ENCODE measurements at regions not wholly inside any gene's neighbourhood (a gene's known extent, or its start where the extent isn't known, plus 50 kb on each side); places are given as distances from the start of the nearest gene placed in this dataset.
A peak's percentile ranks its signal among the peaks of the same experiment; 100 is the strongest.

- no peak for DNase-seq (ENCODE audit: low read depth)
- no peak for TF ChIP-seq CTCF (conservative IDR thresholded peaks at IDR 0.05; ENCODE audit: low read depth, low read length)
Observed at GRCh38 chr5:121313886-121314285, 537.8 kb upstream of the FTMT start.

DNA sequence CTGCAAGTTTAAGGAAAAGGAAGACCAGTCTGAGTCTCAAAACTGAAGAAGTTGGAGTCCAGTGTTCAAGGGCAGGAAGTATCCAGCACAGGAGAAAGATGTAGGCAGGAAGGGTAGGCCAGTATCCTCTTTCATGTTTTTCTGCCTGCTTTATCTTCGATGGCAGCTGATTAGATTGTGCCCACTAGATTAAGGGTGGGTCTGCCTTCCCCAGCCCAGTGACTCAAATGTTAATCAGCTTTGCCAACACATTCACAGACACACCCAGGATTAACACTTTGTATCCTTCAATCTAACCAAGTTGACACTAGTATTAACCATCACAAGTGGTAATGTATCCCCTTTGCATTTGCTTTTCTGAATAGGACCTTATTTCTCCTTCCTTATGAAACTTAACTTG is 535.9 kb upstream of the FTMT start:
- no peak for DNase-seq (ENCODE audit: low read depth)
- no peak overlapping the region for H3K4me3 ChIP-seq (ENCODE audit: low read depth, low read length)
- TF ChIP-seq CTCF (conservative IDR thresholded peaks at IDR 0.05; ENCODE audit: low read depth, low read length), result no peak

More at GRCh38 chr5:121313886-121314285, 537.8 kb upstream of the FTMT start:
- no peak overlapping the region for H3K4me3 ChIP-seq (ENCODE audit: low read depth, low read length)

DNA sequence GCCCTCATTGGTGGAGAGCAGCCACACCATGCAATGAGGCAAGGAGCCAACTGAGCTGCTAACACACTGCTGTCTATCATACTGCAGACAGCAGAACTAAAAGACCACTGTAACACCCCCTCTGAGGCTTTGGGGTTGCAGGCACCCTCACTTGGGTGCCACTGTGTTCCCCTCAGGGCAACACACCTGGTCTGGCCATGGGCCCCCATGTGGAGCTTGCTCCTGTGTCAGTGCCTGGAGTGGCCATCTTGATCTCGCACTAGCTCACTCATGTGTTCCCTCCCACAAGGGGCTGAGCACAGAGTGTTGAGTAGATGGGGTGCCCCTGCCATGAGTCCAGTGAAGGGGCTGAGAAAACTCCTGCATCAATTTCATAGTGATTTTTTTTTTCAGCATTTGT is 532.4 kb upstream of the FTMT start:
- H3K4me3 ChIP-seq (ENCODE audit: low read depth, low read length), result no peak overlapping the region
- no peak for DNase-seq (ENCODE audit: low read depth)
- TF ChIP-seq CTCF (conservative IDR thresholded peaks at IDR 0.05; ENCODE audit: low read depth, low read length), result no peak

DNA sequence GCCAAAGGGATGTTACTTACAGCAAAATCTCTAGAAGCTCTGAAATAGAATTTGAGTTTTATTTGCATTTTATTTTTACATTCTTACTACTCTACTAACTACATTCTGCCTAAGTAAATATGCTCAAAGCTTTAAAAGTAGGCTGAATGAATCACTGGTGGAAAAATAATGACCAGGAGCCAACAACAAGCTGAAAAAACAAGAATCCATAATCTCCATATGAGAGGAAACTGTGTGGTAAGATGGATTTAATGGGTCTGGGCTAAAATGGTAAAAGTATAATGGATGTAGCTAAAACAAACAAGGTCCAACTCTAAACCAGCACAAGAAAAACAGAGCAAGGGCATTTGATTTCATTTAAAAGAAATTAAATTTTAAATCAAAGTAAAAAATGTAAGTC is 525.8 kb upstream of the FTMT start:
- TF ChIP-seq CTCF (conservative IDR thresholded peaks at IDR 0.05; ENCODE audit: low read depth, low read length), result no peak
- DNase-seq (ENCODE audit: low read depth), result no peak
- no peak overlapping the region for H3K4me3 ChIP-seq (ENCODE audit: low read depth, low read length)

GRCh38 chr5:121350181-121350930 is 501.3 kb upstream of the FTMT start:
- TF ChIP-seq CTCF (conservative IDR thresholded peaks at IDR 0.05; ENCODE audit: low read depth, low read length), result no peak
- DNase-seq (ENCODE audit: low read depth), result peak; percentile 4
- H3K4me3 ChIP-seq (ENCODE audit: low read depth, low read length), result no peak overlapping the region

DNA sequence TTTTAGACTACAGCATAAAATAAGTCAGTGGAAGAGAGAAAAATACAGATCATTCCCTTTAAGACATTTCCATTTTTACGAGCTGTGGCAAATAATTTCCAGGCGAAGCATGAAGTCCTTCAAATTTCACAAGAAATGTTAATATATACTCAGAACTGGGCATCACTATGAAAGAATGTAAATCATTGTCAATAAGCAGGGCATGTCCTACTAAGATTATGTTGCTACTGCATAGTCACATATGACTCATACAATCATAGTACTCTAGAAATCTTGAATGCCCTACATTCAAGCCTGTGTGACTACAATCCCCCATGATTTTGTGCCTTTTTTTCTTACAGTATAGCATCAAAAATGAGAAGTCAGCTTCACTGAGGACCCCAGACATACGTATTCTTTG is 485.2 kb upstream of the FTMT start:
- peak; percentile 18 for DNase-seq (ENCODE audit: low read depth)
- no peak for TF ChIP-seq CTCF (conservative IDR thresholded peaks at IDR 0.05; ENCODE audit: low read depth, low read length)
- H3K4me3 ChIP-seq (ENCODE audit: low read depth, low read length), result no peak overlapping the region

- no peak for TF ChIP-seq CTCF (conservative IDR thresholded peaks at IDR 0.05; ENCODE audit: low read depth, low read length)
- no peak for DNase-seq (ENCODE audit: low read depth)
- H3K4me3 ChIP-seq (ENCODE audit: low read depth, low read length), result no peak overlapping the region
Observed at GRCh38 chr5:121373371-121373770, 478.3 kb upstream of the FTMT start.

All from choroid plexus epithelial cell (primary cell).